ENCODE measurements at regions not wholly inside any gene's neighbourhood (a gene's known extent, or its start where the extent isn't known, plus 50 kb on each side); places are given as distances from the start of the nearest gene placed in this dataset.

GRCh38 chr11:80240245-80240644, 799.4 kb upstream of the TENM4 start:
- Mint-ChIP-seq H3K27ac (no peak overlapping the region), H3K9me3 (peaks cover 6% of the 10 kb centered on the region), H3K36me3 (ENCODE audit: low read depth) (no peaks in the 10 kb centered on the region), H3K27me3 (ENCODE audit: low read depth, poor library complexity) (peaks cover 8% of the 10 kb centered on the region), H3K4me1 (no peaks in the 10 kb centered on the region), H3K4me3 (no peak overlapping the region)
- no peak for TF ChIP-seq CTCF (IDR thresholded peaks at IDR 0.05)
- DNase-seq, result no peak

GRCh38 chr11:80239217-80239616, 798.4 kb upstream of the TENM4 start:
- Mint-ChIP-seq H3K9me3 (peaks cover 15% of the 10 kb centered on the region), H3K27me3 (ENCODE audit: low read depth, poor library complexity) (peaks cover 8% of the 10 kb centered on the region), H3K4me3 (no peak overlapping the region), H3K4me1 (no peaks in the 10 kb centered on the region), H3K27ac (no peak overlapping the region), H3K36me3 (ENCODE audit: low read depth) (no peaks in the 10 kb centered on the region)
- TF ChIP-seq CTCF (IDR thresholded peaks at IDR 0.05), result no peak
- no peak for DNase-seq

- Mint-ChIP-seq H3K36me3 (ENCODE audit: low read depth) (peaks cover 7% of the 10 kb centered on the region), H3K9me3 (peaks cover 48% of the 10 kb centered on the region), H3K27me3 (ENCODE audit: low read depth, poor library complexity) (no peaks in the 10 kb centered on the region), H3K27ac (no peak overlapping the region), H3K4me1 (no peaks in the 10 kb centered on the region), H3K4me3 (no peak overlapping the region)
- TF ChIP-seq CTCF (IDR thresholded peaks at IDR 0.05), result no peak
- DNase-seq, result no peak
Observed at GRCh38 chr11:80227915-80228314, 787.1 kb upstream of the TENM4 start.

GRCh38 chr11:80214413-80214812, 773.6 kb upstream of the TENM4 start:
- Mint-ChIP-seq H3K36me3 (ENCODE audit: low read depth) (no peaks in the 10 kb centered on the region), H3K9me3 (no peaks in the 10 kb centered on the region), H3K4me1 (no peaks in the 10 kb centered on the region), H3K27ac (no peak overlapping the region), H3K27me3 (ENCODE audit: low read depth, poor library complexity) (peaks cover 3% of the 10 kb centered on the region), H3K4me3 (no peak overlapping the region)
- no peak for DNase-seq
- TF ChIP-seq CTCF (IDR thresholded peaks at IDR 0.05), result no peak

GRCh38 chr11:80211673-80212072, 770.8 kb upstream of the TENM4 start:
- H3K27ac Mint-ChIP-seq, result no peak overlapping the region
- no peak for DNase-seq
- H3K4me1 Mint-ChIP-seq, result no peaks in the 10 kb centered on the region
- no peaks in the 10 kb centered on the region for H3K36me3 Mint-ChIP-seq (ENCODE audit: low read depth)
- no peak for TF ChIP-seq CTCF (IDR thresholded peaks at IDR 0.05)
- peaks cover 1% of the 10 kb centered on the region for H3K27me3 Mint-ChIP-seq (ENCODE audit: low read depth, poor library complexity)
- H3K9me3 Mint-ChIP-seq, result no peaks in the 10 kb centered on the region
- no peak overlapping the region for H3K4me3 Mint-ChIP-seq

- Mint-ChIP-seq H3K27ac (no peak overlapping the region), H3K4me3 (no peak overlapping the region), H3K36me3 (ENCODE audit: low read depth) (no peaks in the 10 kb centered on the region), H3K4me1 (no peaks in the 10 kb centered on the region), H3K9me3 (no peaks in the 10 kb centered on the region), H3K27me3 (ENCODE audit: low read depth, poor library complexity) (no peaks in the 10 kb centered on the region)
- TF ChIP-seq CTCF (IDR thresholded peaks at IDR 0.05), result no peak
- no peak for DNase-seq
Observed at GRCh38 chr11:80204021-80204420, 763.2 kb upstream of the TENM4 start.

All from nephron progenitor cell (in vitro differentiated cells).